T-helper 9 cell (primary cell): ENCODE measurements at regions not wholly inside any gene's neighbourhood (a gene's known extent, or its start where the extent isn't known, plus 50 kb on each side); places are given as distances from the start of the nearest gene placed in this dataset.

Experiments
- DNase-seq: peaks from one replicate; pipeline ENCODE4 v3.0.0-alpha.2; 2020

- DNase-seq: no peak
Measured at GRCh38 chr2:100766256-100766655, 53.7 kb upstream of the NPAS2 start.

GRCh38 chr2:100766806-100767205 is 53.1 kb upstream of the NPAS2 start:
- no peak for DNase-seq

- DNase-seq: no peak
Measured at GRCh38 chr2:100767224-100767653, 52.7 kb upstream of the NPAS2 start.

GRCh38 chr2:100767810-100768806 is 51.8 kb upstream of the NPAS2 start:
- no peak for DNase-seq
